Endothelial cell of umbilical vein (primary cell): ENCODE measurements at regions not wholly inside any gene's neighbourhood (a gene's known extent, or its start where the extent isn't known, plus 50 kb on each side); places are given as distances from the start of the nearest gene placed in this dataset.

Experiments
- BruUV-seq: library from RNA; stranded (reverse); fragments of 400-500 nt; replicated peaks from 2 replicates; lab custom pipeline; 2021; lab: Mats Ljungman, UMichigan
- CTCF ChIA-PET: fragments of 300-600, 350-600 bp; sonication (Branson Sonifier 250); formaldehyde crosslinking; loops from one replicate; lab custom pipeline; 2021; ENCODE audit warnings: antibody characterized with exemption, inconsistent platforms; lab: Charles Lee
- POLR2A ChIA-PET: fragments of 300-600, 350-600 bp; sonication (Branson Sonifier 250); formaldehyde crosslinking; loops from one replicate; lab custom pipeline; 2021; ENCODE audit warnings: antibody characterized with exemption, inconsistent platforms; lab: Charles Lee
- DNase-seq: peaks from one replicate; pipeline ENCODE4 v3.0.0-alpha.2; 2011; ENCODE audit warnings: low read depth, low spot score
- FAIRE-seq: peaks from 2 replicates; lab custom pipeline; 2011; peaks lifted over from hg19 to GRCh38; lab: Jason Lieb, UNC
- H2AFZ ChIP-seq: 2 replicates; pipeline ENCODE4 v1.6.0; 2012; ENCODE audit warnings: low read depth, low read length, control low read depth, inconsistent platforms
- H3K27ac ChIP-seq: 2 replicates; pipeline ENCODE4 v1.5.1; 2011; ENCODE audit warnings: low read depth, mild to moderate bottlenecking, control low read depth, low read length, moderate library complexity; ENCODE audit not compliant: insufficient read depth
- H3K27me3 ChIP-seq, 2 experiments: 2 replicates each; pipeline versions ENCODE4 v1.6.0 to v1.6.1; 2011; ENCODE audit warnings: low read length in 2 of 2, mixed read lengths in 1 of 2; ENCODE audit not compliant: control insufficient read depth in 2 of 2, insufficient read depth in 2 of 2
- H3K36me3 ChIP-seq, 2 experiments: 2 replicates in 1 of 2; 3 replicates in 1 of 2; pipeline ENCODE4 v1.5.1; 2011; ENCODE audit warnings: low read length in 2 of 2, mild to moderate bottlenecking in 1 of 2, moderate library complexity in 1 of 2; ENCODE audit not compliant: control insufficient read depth in 2 of 2, insufficient read depth in 2 of 2; ENCODE audit errors: extremely low read depth in 1 of 2
- H3K4me1 ChIP-seq: 3 replicates; pipeline ENCODE4 v1.5.1; 2011; ENCODE audit warnings: mild to moderate bottlenecking, low read length; ENCODE audit not compliant: control insufficient read depth, insufficient read depth; ENCODE audit errors: extremely low read depth
- H3K4me2 ChIP-seq: 2 replicates; pipeline ENCODE4 v1.6.1; 2011; ENCODE audit warnings: low read length, control low read depth, mixed read lengths; ENCODE audit not compliant: insufficient read depth
- H3K4me3 ChIP-seq, 3 experiments: fragments of 200-600 bp in 1 of 3; sonication (generic), shearing (Covaris generic) in 1 of 3; replicated peaks in 1 of 3; 2 replicates each; pipeline ENCODE4 v1.5.1; 2011 to 2016; ENCODE audit warnings: control low read depth in 3 of 3, low read length in 3 of 3, mild to moderate bottlenecking in 2 of 3, inconsistent platforms in 1 of 3, low read depth in 1 of 3, moderate library complexity in 1 of 3; ENCODE audit not compliant: insufficient read depth in 1 of 3
- H3K79me2 ChIP-seq: 2 replicates; pipeline ENCODE4 v1.6.0; 2012; ENCODE audit warnings: low read length, inconsistent platforms; ENCODE audit not compliant: control insufficient read depth, insufficient read depth
- H3K9ac ChIP-seq: replicated peaks from 2 replicates; pipeline ENCODE3; 2011; ENCODE audit warnings: low read length, control low read depth; ENCODE audit not compliant: insufficient read depth; ENCODE audit errors: extremely low read depth
- H3K9me1 ChIP-seq: replicated peaks from 3 replicates; pipeline ENCODE4 v1.6.0; 2011; ENCODE audit warnings: mild to moderate bottlenecking, low read length; ENCODE audit not compliant: control insufficient read depth, insufficient read depth; ENCODE audit errors: extremely low read depth
- H3K9me3 ChIP-seq: replicated peaks from 2 replicates; pipeline ENCODE4 v1.5.1; 2012; ENCODE audit warnings: low read length, inconsistent platforms; ENCODE audit not compliant: control insufficient read depth, insufficient read depth
- H4K20me1 ChIP-seq: replicated peaks from 2 replicates; pipeline ENCODE3; 2011; ENCODE audit warnings: mild to moderate bottlenecking, low read length; ENCODE audit not compliant: control insufficient read depth, insufficient read depth; ENCODE audit errors: extremely low read depth
- EZH2 ChIP-seq: IDR thresholded peaks from 2 replicates; pipeline ENCODE4 v1.6.1; 2012; ENCODE audit warnings: borderline replicate concordance, low read depth, mild to moderate bottlenecking, moderate library complexity, low read length, inconsistent platforms; ENCODE audit not compliant: severe bottlenecking
- FOS ChIP-seq: IDR thresholded peaks from 2 replicates; pipeline ENCODE4 v1.6.1; 2011; ENCODE audit warnings: mild to moderate bottlenecking, low read length, moderate library complexity, borderline replicate concordance; ENCODE audit not compliant: insufficient read depth
- GATA2 ChIP-seq: IDR thresholded peaks from 2 replicates; pipeline ENCODE4 v1.7.0; 2011; ENCODE audit warnings: low read depth, mild to moderate bottlenecking, moderate library complexity, mixed read lengths, low read length; ENCODE audit not compliant: insufficient read length, insufficient read depth
- MYC ChIP-seq: IDR thresholded peaks from one replicate; pipeline ENCODE4 v1.6.1; 2011; ENCODE audit warnings: mild to moderate bottlenecking, low read depth, low read length
- POLR2A ChIP-seq: IDR thresholded peaks from 2 replicates; pipeline ENCODE4 v1.6.1; 2012; ENCODE audit warnings: low read depth, mild to moderate bottlenecking, control low read depth, low read length
- POLR2AphosphoS5 ChIP-seq: IDR thresholded peaks from 2 replicates; pipeline ENCODE4 v1.6.1; 2012; ENCODE audit warnings: low read depth, mild to moderate bottlenecking, control low read depth, low read length, moderate library complexity; ENCODE audit not compliant: insufficient read depth
- dilution Hi-C: fragments of 300-500 bp; cut with MboI; formaldehyde crosslinking; loops from one replicate; pipeline ENCODE4 v1.15.0; 2019; ENCODE audit warnings: low sequenced_read_pairs; ENCODE audit not compliant: extremely low pct_ligation_motif_present
- intact Hi-C: fragments of 100-400 bp; cut with micrococcal nuclease; formaldehyde crosslinking; loops from one replicate; pipeline ENCODE4 v1.10.0; 2022
- TF ChIP-seq, protein P1 (sequence below): IDR thresholded peaks from 2 replicates; pipeline ENCODE4 v1.6.1; 2011; ENCODE audit not compliant: insufficient read depth, insufficient read length
- TF ChIP-seq, protein P2 (sequence below), 2 donors: IDR thresholded peaks; 1 replicate in 1 of 2; 2 replicates in 1 of 2; pipeline ENCODE4 v1.5.1; 2011; ENCODE audit warnings: low read length in 2 of 2, mild to moderate bottlenecking in 2 of 2, moderate library complexity in 2 of 2, control low read depth in 1 of 2, inconsistent platforms in 1 of 2, low read depth in 1 of 2; ENCODE audit not compliant: insufficient read depth in 1 of 2; ENCODE audit errors: extremely low read depth in 1 of 2

DNA sequence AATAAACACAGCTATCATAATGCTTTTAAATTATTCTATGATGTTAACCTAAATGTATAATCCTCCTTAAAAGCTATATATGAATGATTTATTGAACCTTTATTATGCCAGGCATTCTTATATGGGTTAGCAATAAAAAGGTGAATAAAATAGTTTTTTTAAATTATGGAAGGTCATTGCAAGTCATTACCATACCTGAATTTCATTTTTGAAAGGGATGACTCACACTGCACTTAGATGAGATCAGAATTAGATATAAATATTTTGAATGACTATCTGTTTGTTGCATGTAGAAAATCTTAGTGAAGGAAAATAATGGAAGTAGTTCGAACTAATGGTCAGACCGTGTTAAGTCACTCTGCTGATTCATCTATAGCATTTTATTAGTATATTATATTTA, 822.3 kb downstream of the LUZP2 start:
- TF ChIP-seq GATA2 (no peak), POLR2A (no peak), MYC (no peak)
- TF ChIP-seq, protein P1, sequence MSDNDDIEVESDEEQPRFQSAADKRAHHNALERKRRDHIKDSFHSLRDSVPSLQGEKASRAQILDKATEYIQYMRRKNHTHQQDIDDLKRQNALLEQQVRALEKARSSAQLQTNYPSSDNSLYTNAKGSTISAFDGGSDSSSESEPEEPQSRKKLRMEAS, result no peak
- Histone ChIP-seq H3K79me2 (no peaks in the 10 kb centered on the region), H3K4me3 (no peak overlapping the region), H3K36me3 (no peaks in the 10 kb centered on the region), H2AFZ (no peak overlapping the region), H3K4me2 (no peak overlapping the region), H4K20me1 (no peaks in the 10 kb centered on the region), H3K27me3 (no peaks in the 10 kb centered on the region), H3K9me3 (no peaks in the 10 kb centered on the region), H3K9ac (no peak overlapping the region), H3K4me1 (no peaks in the 10 kb centered on the region), H3K9me1 (no peaks in the 10 kb centered on the region), H3K27ac (no peak overlapping the region)
- ChIA-PET CTCF (no interaction called here), POLR2A (no interaction called here)
- intact Hi-C loops, result no loop called here
- FAIRE-seq (no peak), DNase-seq (no peak)
- BruUV-seq, result no TSS peak
- dilution Hi-C loops, result no loop called here

GRCh38 chr11:25327656-25328055, 830.8 kb downstream of the LUZP2 start:
- H3K9me3 ChIP-seq, result no peaks in the 10 kb centered on the region
- ChIA-PET CTCF (no interaction called here), POLR2A (no interaction called here)
- H3K36me3 ChIP-seq, result no peaks in the 10 kb centered on the region
- FAIRE-seq (no peak), DNase-seq (no peak)
- dilution Hi-C loops (no loop called here), intact Hi-C loops (no loop called here)
- no peaks in the 10 kb centered on the region for H4K20me1 ChIP-seq
- no peak overlapping the region for H3K9ac ChIP-seq
- H3K27me3 ChIP-seq, result no peaks in the 10 kb centered on the region
- no peak for TF ChIP-seq FOS
- TF ChIP-seq, protein P2, sequence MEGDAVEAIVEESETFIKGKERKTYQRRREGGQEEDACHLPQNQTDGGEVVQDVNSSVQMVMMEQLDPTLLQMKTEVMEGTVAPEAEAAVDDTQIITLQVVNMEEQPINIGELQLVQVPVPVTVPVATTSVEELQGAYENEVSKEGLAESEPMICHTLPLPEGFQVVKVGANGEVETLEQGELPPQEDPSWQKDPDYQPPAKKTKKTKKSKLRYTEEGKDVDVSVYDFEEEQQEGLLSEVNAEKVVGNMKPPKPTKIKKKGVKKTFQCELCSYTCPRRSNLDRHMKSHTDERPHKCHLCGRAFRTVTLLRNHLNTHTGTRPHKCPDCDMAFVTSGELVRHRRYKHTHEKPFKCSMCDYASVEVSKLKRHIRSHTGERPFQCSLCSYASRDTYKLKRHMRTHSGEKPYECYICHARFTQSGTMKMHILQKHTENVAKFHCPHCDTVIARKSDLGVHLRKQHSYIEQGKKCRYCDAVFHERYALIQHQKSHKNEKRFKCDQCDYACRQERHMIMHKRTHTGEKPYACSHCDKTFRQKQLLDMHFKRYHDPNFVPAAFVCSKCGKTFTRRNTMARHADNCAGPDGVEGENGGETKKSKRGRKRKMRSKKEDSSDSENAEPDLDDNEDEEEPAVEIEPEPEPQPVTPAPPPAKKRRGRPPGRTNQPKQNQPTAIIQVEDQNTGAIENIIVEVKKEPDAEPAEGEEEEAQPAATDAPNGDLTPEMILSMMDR (IDR thresholded peaks at IDR 0.05; ENCODE audit: extremely low read depth in 1 of 2, insufficient read depth in 1 of 2, low read depth in 1 of 2, low read length in 2 of 2), result no peak
- TF ChIP-seq EZH2, result no peak
- no peak for TF ChIP-seq POLR2A
- TF ChIP-seq, protein P1, result no peak
- TF ChIP-seq POLR2AphosphoS5, result no peak
- H3K4me2 ChIP-seq, result no peak overlapping the region
- no peaks in the 10 kb centered on the region for H3K79me2 ChIP-seq
- H3K27ac ChIP-seq, result no peak overlapping the region
- H3K9me1 ChIP-seq, result no peaks in the 10 kb centered on the region
- no TSS peak for BruUV-seq
- no peaks in the 10 kb centered on the region for H3K4me1 ChIP-seq
- no peak overlapping the region for H2AFZ ChIP-seq
- H3K4me3 ChIP-seq, result no peak overlapping the region
